Stomach (tissue), 8 donors: ENCODE measurements at regions not wholly inside any gene's neighbourhood (a gene's known extent, or its start where the extent isn't known, plus 50 kb on each side); places are given as distances from the start of the nearest gene placed in this dataset.

Experiments
- DNase-seq, 2 donors: peaks; one replicate each; pipeline versions ENCODE4 v3.0.0 to v3.0.0-alpha.2; 2013 to 2019
- H3K27ac ChIP-seq, 5 donors: fragments of 200-600 bp in 4 of 5; sonication (generic) in 4 of 5; one replicate each; pipeline ENCODE4 v1.5.1; 2013 to 2019; ENCODE audit warnings: mild to moderate bottlenecking in 1 of 5, moderate library complexity in 1 of 5
- H3K27me3 ChIP-seq, 3 donors: fragments of 200-600 bp; sonication (generic); one replicate each; pipeline ENCODE4 v1.5.1; 2017 to 2019; ENCODE audit warnings: mixed run types in 1 of 3
- H3K36me3 ChIP-seq, 4 donors: fragments of 200-600 bp; sonication (generic); 1 replicate in 3 of 4; 2 replicates in 1 of 4; pipeline ENCODE4 v1.5.1; 2016 to 2019
- H3K4me1 ChIP-seq, 4 donors: fragments of 200-600 bp; sonication (generic); one replicate each; pipeline ENCODE4 v1.5.1; 2016 to 2019
- H3K4me3 ChIP-seq, 4 donors: fragments of 200-600 bp; sonication (generic) in 3 of 4; one replicate each; pipeline ENCODE4 v1.5.1; 2016 to 2019; ENCODE audit warnings: mild to moderate bottlenecking in 1 of 4
- H3K9me3 ChIP-seq, 4 donors: fragments of 200-600 bp; sonication (generic); one replicate each; pipeline ENCODE4 v1.5.1; 2016 to 2019
- EP300 ChIP-seq: sonication (generic); formaldehyde crosslinking; IDR thresholded peaks from one replicate; pipeline ENCODE4 v1.6.1; 2017; ENCODE audit warnings: antibody characterized with exemption
- POLR2A ChIP-seq, 4 donors: fragments of 450-650 bp; IDR thresholded peaks; one replicate each; pipeline ENCODE4 v1.6.1; 2016; ENCODE audit warnings: antibody characterized with exemption in 4 of 4, control low read depth in 2 of 4, mild to moderate bottlenecking in 1 of 4, moderate library complexity in 1 of 4
- POLR2AphosphoS5 ChIP-seq, 3 donors: sonication (generic); formaldehyde crosslinking; IDR thresholded peaks; one replicate each; pipeline ENCODE4 v1.6.1; 2016; ENCODE audit warnings: antibody characterized with exemption in 3 of 3
- WGBS, 5 donors: extraction: QIAGEN DNeasy Blood & Tissue Kit in 3 of 5; methylation state at CpG; one replicate each; pipeline versions ENCODE4 v1.1.5 to v1.1.7; 2013 to 2018; 5-methylcytosine and 5-hydroxymethylcytosine counted together
- intact Hi-C: fragments of 100-400 bp; cut with DNase I; formaldehyde crosslinking; loops from one replicate; pipeline ENCODE4 v1.15.1; 2023; ENCODE audit warnings: low total_unique reads
- TF ChIP-seq, protein P1 (sequence below), 7 experiments: fragments of 450-650 bp in 4 of 7; fragments of 200-600 bp in 3 of 7; sonication (generic) in 3 of 7; IDR thresholded peaks; one replicate each; pipeline ENCODE4 v1.5.1; 2016 to 2019; ENCODE audit warnings: antibody characterized with exemption in 7 of 7, control low read depth in 2 of 7, mild to moderate bottlenecking in 1 of 7
- donor health status: healthy with polysubstance abuse.
- donor health status: Bipolar disorder and iron deficiency.
- donor health status: healthy.

DNA sequence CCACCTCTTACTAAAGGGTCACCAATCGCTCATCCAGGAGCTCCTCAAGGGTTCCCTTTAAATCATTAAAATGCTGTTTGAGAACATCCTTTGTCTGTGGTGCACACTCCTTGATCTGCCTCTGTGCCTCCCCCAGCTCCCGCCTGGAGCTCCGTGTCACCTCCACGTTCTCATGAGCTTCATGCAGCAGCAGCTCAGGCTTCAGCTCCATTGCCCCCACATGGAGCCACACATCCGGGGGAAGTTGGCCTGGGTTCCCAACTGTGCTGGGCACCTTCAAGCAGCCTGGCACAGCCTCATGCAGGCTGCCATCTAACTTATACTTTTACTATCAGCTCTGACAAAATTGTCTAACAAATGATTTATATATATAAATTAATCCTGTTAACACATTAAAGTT, 585.8 kb upstream of the FAM174A start:
- H3K9me3 ChIP-seq = no peaks in the 10 kb centered on the region
- no peak for DNase-seq
- no peak overlapping the region for H3K27ac ChIP-seq
- no peaks in the 10 kb centered on the region for H3K4me1 ChIP-seq
- no peaks in the 10 kb centered on the region for H3K36me3 ChIP-seq
- intact Hi-C loops = no loop called here
- TF ChIP-seq POLR2AphosphoS5 (IDR thresholded peaks at IDR 0.05) = no peak
- TF ChIP-seq POLR2A (IDR thresholded peaks at IDR 0.05) = no peak
- no peak for TF ChIP-seq EP300
- TF ChIP-seq, protein P1, sequence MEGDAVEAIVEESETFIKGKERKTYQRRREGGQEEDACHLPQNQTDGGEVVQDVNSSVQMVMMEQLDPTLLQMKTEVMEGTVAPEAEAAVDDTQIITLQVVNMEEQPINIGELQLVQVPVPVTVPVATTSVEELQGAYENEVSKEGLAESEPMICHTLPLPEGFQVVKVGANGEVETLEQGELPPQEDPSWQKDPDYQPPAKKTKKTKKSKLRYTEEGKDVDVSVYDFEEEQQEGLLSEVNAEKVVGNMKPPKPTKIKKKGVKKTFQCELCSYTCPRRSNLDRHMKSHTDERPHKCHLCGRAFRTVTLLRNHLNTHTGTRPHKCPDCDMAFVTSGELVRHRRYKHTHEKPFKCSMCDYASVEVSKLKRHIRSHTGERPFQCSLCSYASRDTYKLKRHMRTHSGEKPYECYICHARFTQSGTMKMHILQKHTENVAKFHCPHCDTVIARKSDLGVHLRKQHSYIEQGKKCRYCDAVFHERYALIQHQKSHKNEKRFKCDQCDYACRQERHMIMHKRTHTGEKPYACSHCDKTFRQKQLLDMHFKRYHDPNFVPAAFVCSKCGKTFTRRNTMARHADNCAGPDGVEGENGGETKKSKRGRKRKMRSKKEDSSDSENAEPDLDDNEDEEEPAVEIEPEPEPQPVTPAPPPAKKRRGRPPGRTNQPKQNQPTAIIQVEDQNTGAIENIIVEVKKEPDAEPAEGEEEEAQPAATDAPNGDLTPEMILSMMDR (IDR thresholded peaks at IDR 0.05) = no peak
- H3K4me3 ChIP-seq = no peak overlapping the region
- WGBS, 5 donors = 90 to 94% (median 94%) methylated on average over 5 of the region's 5 CpGs
- H3K27me3 ChIP-seq = no peaks in the 10 kb centered on the region

DNA sequence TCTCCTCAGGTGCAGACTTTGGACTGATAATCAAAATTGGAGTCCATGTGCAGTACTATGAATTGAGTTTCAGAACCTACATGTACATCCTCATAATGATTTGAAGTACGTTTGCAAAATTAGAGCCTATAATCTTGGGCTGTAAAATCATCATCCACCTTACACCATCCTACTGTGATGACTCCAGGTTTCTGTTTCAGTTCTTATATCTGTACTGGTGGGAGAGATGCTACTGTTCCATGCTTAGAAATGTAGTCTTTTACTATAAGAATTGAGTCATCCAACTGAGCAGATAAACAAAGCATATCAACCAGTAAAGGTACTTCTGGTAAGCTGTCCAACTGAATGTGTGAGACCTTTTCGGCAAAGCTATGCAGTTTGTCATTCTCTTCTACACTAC, 586.3 kb upstream of the FAM174A start:
- H3K27me3 ChIP-seq = no peaks in the 10 kb centered on the region
- H3K4me1 ChIP-seq = no peaks in the 10 kb centered on the region
- no peak for TF ChIP-seq EP300
- TF ChIP-seq, protein P1 (IDR thresholded peaks at IDR 0.05) = no peak
- no peak for DNase-seq
- H3K4me3 ChIP-seq = no peak overlapping the region
- whole genome bisulfite sequencing, 5 donors = 82 to 87% (median 83%) methylated on average over 2 of the region's 2 CpGs
- intact Hi-C loops = no loop called here
- no peak overlapping the region for H3K27ac ChIP-seq
- H3K9me3 ChIP-seq = no peaks in the 10 kb centered on the region
- H3K36me3 ChIP-seq = no peaks in the 10 kb centered on the region

DNA sequence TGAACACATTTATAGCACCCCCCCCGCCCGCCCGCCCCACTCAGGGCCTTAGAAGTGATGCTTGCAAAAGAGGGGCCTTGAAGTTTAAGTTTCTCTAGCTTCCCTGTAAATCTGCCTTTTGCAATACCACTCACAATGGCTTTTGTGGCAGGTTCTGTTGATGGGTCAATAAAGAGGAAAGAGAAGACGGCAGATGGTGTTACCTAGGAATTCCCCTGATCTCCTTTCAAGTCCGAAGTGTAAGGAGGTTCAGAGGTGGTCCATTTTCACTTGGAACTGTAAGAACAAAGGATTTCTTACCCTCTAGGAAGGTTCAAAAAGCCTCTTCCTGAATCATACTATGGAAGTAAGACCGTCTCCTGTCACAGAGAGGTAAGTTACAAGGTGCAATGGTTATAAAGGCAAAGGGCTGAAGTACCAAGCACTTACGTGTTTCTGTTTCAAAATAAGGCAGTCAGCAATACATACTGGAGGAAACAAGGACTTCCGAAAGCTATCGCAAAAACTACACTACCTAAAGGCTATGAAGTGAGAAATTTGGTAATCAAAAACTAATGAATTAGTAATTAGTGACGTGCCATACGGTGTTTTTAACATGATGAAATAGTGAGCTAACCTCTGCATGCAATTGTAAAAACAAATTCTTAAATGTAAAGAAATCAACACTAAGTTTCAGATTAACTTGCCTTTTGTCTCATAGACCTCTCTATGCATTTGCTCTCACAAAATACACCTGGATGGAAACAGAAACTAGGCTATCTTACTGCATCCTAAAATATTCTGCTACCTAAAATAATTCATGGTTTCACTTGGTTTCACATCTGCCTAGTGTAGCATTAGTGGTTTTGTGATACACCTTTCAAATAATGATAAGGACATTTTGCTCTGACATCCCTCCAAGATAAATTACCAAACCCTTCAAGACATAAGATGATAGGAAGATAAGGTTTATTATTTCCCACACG, 589.4 kb upstream of the FAM174A start:
- Histone ChIP-seq H3K9me3 (no peaks in the 10 kb centered on the region), H3K4me1 (no peaks in the 10 kb centered on the region), H3K4me3 (no peak overlapping the region), H3K27me3 (no peaks in the 10 kb centered on the region), H3K27ac (no peak overlapping the region), H3K36me3 (no peaks in the 10 kb centered on the region)
- TF ChIP-seq, protein P1 (IDR thresholded peaks at IDR 0.05) = no peak
- TF ChIP-seq POLR2AphosphoS5 (IDR thresholded peaks at IDR 0.05) (no peak), EP300 (no peak), POLR2A (IDR thresholded peaks at IDR 0.05) (no peak)
- intact Hi-C loops = no loop called here
- WGBS, 5 donors = 65 to 75% (median 72%) methylated on average over 12 of the region's 12 CpGs
- no peak for DNase-seq

DNA sequence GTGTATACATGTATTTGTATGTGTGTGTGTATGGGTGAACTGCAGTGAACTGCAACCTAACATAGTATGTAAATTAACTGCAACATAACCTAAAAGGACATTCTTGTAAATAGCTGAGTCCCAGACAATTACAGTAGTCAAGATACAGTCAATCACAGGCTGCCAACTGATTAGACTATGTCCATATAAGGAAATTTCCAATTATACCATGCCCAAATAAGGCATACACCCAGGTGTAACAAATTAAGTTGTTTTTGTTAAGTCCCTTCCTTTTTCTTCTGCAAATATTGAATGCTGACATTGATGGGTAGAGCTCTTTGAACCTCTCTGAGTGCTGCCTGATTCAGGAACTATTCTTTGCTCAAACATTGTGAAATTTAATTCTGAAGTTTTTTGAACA, 594.6 kb upstream of the FAM174A start:
- H3K9me3 ChIP-seq = no peaks in the 10 kb centered on the region
- no peaks in the 10 kb centered on the region for H3K36me3 ChIP-seq
- no peak for DNase-seq
- no peak overlapping the region for H3K4me3 ChIP-seq
- TF ChIP-seq, protein P1 (IDR thresholded peaks at IDR 0.05) = no peak
- TF ChIP-seq POLR2AphosphoS5 (IDR thresholded peaks at IDR 0.05) (no peak), EP300 (no peak), POLR2A (IDR thresholded peaks at IDR 0.05) (no peak)
- H3K27ac ChIP-seq = no peak overlapping the region
- H3K4me1 ChIP-seq = no peaks in the 10 kb centered on the region
- intact Hi-C loops = no loop called here
- H3K27me3 ChIP-seq = no peaks in the 10 kb centered on the region
